Natural killer cell (primary cell): ENCODE measurements at regions not wholly inside any gene's neighbourhood (a gene's known extent, or its start where the extent isn't known, plus 50 kb on each side); places are given as distances from the start of the nearest gene placed in this dataset.

Experiments used
- ATAC-seq, 3 donors: fragments of 150-1000 bp in 2 of 3; fragments of 200-7000 bp in 1 of 3; cut with Tn5 transposase; 1 replicate in 1 of 3; 2 replicates in 2 of 3; pipeline ENCODE4 v1.10.0; 2021; ENCODE audit warnings: mild to moderate bottlenecking in 2 of 3, moderate library complexity in 2 of 3
- DNase-seq, 2 donors: peaks; one replicate each; pipeline versions ENCODE4 v3.0.0 to v3.0.0-alpha.2; 2013 to 2021; ENCODE audit warnings: mixed read lengths in 1 of 2
- H3K27ac ChIP-seq: one replicate; pipeline ENCODE4 v1.5.1; 2013; ENCODE audit warnings: mild to moderate bottlenecking, low read length
- H3K27me3 ChIP-seq: one replicate; pipeline ENCODE4 v1.6.1; 2013; ENCODE audit warnings: low read length; ENCODE audit not compliant: control insufficient read depth, insufficient read depth
- H3K36me3 ChIP-seq: one replicate; pipeline ENCODE4 v1.6.1; 2013; ENCODE audit warnings: low read length; ENCODE audit not compliant: control insufficient read depth, insufficient read depth
- H3K4me1 ChIP-seq: one replicate; pipeline ENCODE4 v1.6.1; 2013; ENCODE audit warnings: low read length; ENCODE audit not compliant: control insufficient read depth, insufficient read depth
- H3K4me3 ChIP-seq: one replicate; pipeline ENCODE4 v1.5.1; 2013; ENCODE audit warnings: low read length
- H3K9me3 ChIP-seq: one replicate; pipeline ENCODE4 v1.6.1; 2013; ENCODE audit warnings: low read length; ENCODE audit not compliant: control insufficient read depth, insufficient read depth
- H3K27ac Mint-ChIP-seq, 2 donors: one replicate each; pipeline ENCODE4 v1.8.0; 2022; ENCODE audit warnings: mild to moderate bottlenecking in 2 of 2, mixed read lengths in 2 of 2, moderate library complexity in 1 of 2
- H3K27me3 Mint-ChIP-seq, 2 donors: one replicate each; pipeline ENCODE4 v1.8.0; 2022; ENCODE audit warnings: low read depth in 2 of 2, mixed read lengths in 2 of 2
- H3K36me3 Mint-ChIP-seq: one replicate; pipeline ENCODE4 v1.8.0; 2022; ENCODE audit warnings: mixed read lengths
- H3K4me1 Mint-ChIP-seq, 2 donors: one replicate each; pipeline ENCODE4 v1.8.0; 2022; ENCODE audit warnings: mixed read lengths in 2 of 2
- H3K4me3 Mint-ChIP-seq: one replicate; pipeline ENCODE4 v1.8.0; 2022; ENCODE audit warnings: mild to moderate bottlenecking, moderate library complexity, mixed read lengths
- H3K9me3 Mint-ChIP-seq, 2 donors: one replicate each; pipeline ENCODE4 v1.8.0; 2022; ENCODE audit warnings: mixed read lengths in 2 of 2
- WGBS: methylation state at CpG from one replicate; pipeline ENCODE4 v1.1.7; 2013; ENCODE audit warnings: missing lambda C conversion rate; ENCODE audit not compliant: insufficient coverage; 5-methylcytosine and 5-hydroxymethylcytosine counted together
- intact Hi-C: fragments of 100-400 bp; cut with micrococcal nuclease; formaldehyde crosslinking; loops from one replicate; pipeline ENCODE4 v1.14.2; 2022
- TF ChIP-seq, protein P1 (sequence below): fragments of 200-600 bp; IDR thresholded peaks from one replicate; pipeline ENCODE4 v1.8.0; 2022; ENCODE audit warnings: antibody characterized with exemption

GRCh38 chr4:115376866-115377265 is 263.4 kb upstream of the NDST4 start:
- intact Hi-C loops = no loop called here
- Histone ChIP-seq H3K4me3 (no peak overlapping the region), H3K36me3 (no peaks in the 10 kb centered on the region), H3K27ac (no peak overlapping the region), H3K27me3 (no peaks in the 10 kb centered on the region), H3K9me3 (no peaks in the 10 kb centered on the region), H3K4me1 (no peaks in the 10 kb centered on the region)
- Mint-ChIP-seq H3K36me3 (no peaks in the 10 kb centered on the region), H3K4me3 (no peak overlapping the region), H3K27ac (no peak overlapping the region), H3K27me3 (no peaks in the 10 kb centered on the region), H3K4me1 (no peaks in the 10 kb centered on the region), H3K9me3 (no peaks in the 10 kb centered on the region)
- WGBS = 100% methylated on average over 2 of the region's 2 CpGs
- DNase-seq (no peak), ATAC-seq (no peak)
- TF ChIP-seq, protein P1, sequence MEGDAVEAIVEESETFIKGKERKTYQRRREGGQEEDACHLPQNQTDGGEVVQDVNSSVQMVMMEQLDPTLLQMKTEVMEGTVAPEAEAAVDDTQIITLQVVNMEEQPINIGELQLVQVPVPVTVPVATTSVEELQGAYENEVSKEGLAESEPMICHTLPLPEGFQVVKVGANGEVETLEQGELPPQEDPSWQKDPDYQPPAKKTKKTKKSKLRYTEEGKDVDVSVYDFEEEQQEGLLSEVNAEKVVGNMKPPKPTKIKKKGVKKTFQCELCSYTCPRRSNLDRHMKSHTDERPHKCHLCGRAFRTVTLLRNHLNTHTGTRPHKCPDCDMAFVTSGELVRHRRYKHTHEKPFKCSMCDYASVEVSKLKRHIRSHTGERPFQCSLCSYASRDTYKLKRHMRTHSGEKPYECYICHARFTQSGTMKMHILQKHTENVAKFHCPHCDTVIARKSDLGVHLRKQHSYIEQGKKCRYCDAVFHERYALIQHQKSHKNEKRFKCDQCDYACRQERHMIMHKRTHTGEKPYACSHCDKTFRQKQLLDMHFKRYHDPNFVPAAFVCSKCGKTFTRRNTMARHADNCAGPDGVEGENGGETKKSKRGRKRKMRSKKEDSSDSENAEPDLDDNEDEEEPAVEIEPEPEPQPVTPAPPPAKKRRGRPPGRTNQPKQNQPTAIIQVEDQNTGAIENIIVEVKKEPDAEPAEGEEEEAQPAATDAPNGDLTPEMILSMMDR = no peak

GRCh38 chr4:115374621-115375020 is 261.2 kb upstream of the NDST4 start:
- Histone ChIP-seq H3K9me3 (no peaks in the 10 kb centered on the region), H3K27ac (no peak overlapping the region), H3K4me1 (no peaks in the 10 kb centered on the region), H3K27me3 (no peaks in the 10 kb centered on the region), H3K36me3 (no peaks in the 10 kb centered on the region), H3K4me3 (no peak overlapping the region)
- Mint-ChIP-seq H3K4me3 (no peak overlapping the region), H3K4me1 (no peaks in the 10 kb centered on the region), H3K36me3 (no peaks in the 10 kb centered on the region), H3K27me3 (no peaks in the 10 kb centered on the region), H3K27ac (no peak overlapping the region), H3K9me3 (no peaks in the 10 kb centered on the region)
- intact Hi-C loops = no loop called here
- ATAC-seq (no peak), DNase-seq (no peak)
- TF ChIP-seq, protein P1 = no peak
- 98% methylated on average over 4 of the region's 4 CpGs for WGBS

DNA sequence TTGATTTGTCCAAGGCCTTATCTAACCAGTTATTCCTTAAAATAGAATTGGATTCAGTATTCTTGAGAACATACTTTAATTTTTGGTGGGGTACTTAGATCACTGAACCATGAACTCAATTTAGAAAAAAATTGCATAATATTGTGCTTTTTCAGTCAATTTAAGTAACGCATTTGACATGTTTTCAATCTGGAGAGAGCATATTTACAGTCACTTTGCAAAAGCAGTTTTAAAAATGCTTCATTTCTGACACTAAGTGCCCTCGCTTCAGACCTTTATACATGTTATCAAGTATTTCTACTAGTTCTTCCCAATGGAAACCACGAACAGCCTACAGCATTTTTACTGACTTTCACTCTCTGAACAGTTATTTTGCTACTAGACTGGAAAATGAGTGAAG is 257.1 kb upstream of the NDST4 start:
- ATAC-seq = no peak
- no peaks in the 10 kb centered on the region for H3K4me1 Mint-ChIP-seq
- H3K27me3 Mint-ChIP-seq = no peaks in the 10 kb centered on the region
- no peaks in the 10 kb centered on the region for H3K27me3 ChIP-seq
- H3K4me1 ChIP-seq = no peaks in the 10 kb centered on the region
- H3K4me3 ChIP-seq = no peak overlapping the region
- H3K36me3 ChIP-seq = no peaks in the 10 kb centered on the region
- H3K27ac Mint-ChIP-seq = no peak overlapping the region
- intact Hi-C loops = no loop called here
- no peaks in the 10 kb centered on the region for H3K9me3 Mint-ChIP-seq
- H3K27ac ChIP-seq = no peak overlapping the region
- H3K4me3 Mint-ChIP-seq = no peak overlapping the region
- TF ChIP-seq, protein P1 = no peak
- no peaks in the 10 kb centered on the region for H3K36me3 Mint-ChIP-seq
- DNase-seq = no peak
- peaks cover 3% of the 10 kb centered on the region for H3K9me3 ChIP-seq
- WGBS = 75% methylated on average over 2 of the region's 3 CpGs

GRCh38 chr4:115370012-115370411 is 256.6 kb upstream of the NDST4 start:
- peaks cover 5% of the 10 kb centered on the region for H3K9me3 ChIP-seq
- TF ChIP-seq, protein P1 = no peak
- no peak overlapping the region for H3K4me3 ChIP-seq
- no peaks in the 10 kb centered on the region for H3K36me3 ChIP-seq
- no peaks in the 10 kb centered on the region for H3K27me3 ChIP-seq
- Mint-ChIP-seq H3K4me3 (no peak overlapping the region), H3K36me3 (no peaks in the 10 kb centered on the region), H3K27me3 (no peaks in the 10 kb centered on the region), H3K9me3 (no peaks in the 10 kb centered on the region), H3K27ac (no peak overlapping the region), H3K4me1 (no peaks in the 10 kb centered on the region)
- 100% methylated on average over 3 of the region's 3 CpGs for WGBS
- H3K4me1 ChIP-seq = no peaks in the 10 kb centered on the region
- intact Hi-C loops = no loop called here
- no peak overlapping the region for H3K27ac ChIP-seq
- DNase-seq (no peak), ATAC-seq (no peak)
